ENCODE measurements at regions not wholly inside any gene's neighbourhood (a gene's known extent, or its start where the extent isn't known, plus 50 kb on each side); places are given as distances from the start of the nearest gene placed in this dataset.

- Histone ChIP-seq H3K36me3 (ENCODE audit: control insufficient read depth in 1 of 2, insufficient read depth in 2 of 2, low read length in 2 of 2) (no peaks in the 10 kb centered on the region), H3K4me3 (ENCODE audit: low read depth in 1 of 2, low read length in 2 of 2) (no peak overlapping the region), H3K27ac (ENCODE audit: low read depth, low read length) (no peak overlapping the region), H3K9me3 (ENCODE audit: control insufficient read depth in 1 of 2, low read length in 2 of 2) (no peaks in the 10 kb centered on the region), H3K9ac (ENCODE audit: low read depth in 1 of 2, low read length in 2 of 2) (no peak overlapping the region), H3K4me1 (ENCODE audit: control insufficient read depth in 1 of 2, insufficient read depth in 2 of 2, low read length in 2 of 2) (no peaks in the 10 kb centered on the region), H3K27me3 (ENCODE audit: control insufficient read depth in 1 of 2, insufficient read depth in 2 of 2, low read length in 2 of 2) (no peaks in the 10 kb centered on the region)
These were observed 532.0 kb downstream of the CDH11 start for GRCh38 chr16:64589836-64590235.

- Histone ChIP-seq H3K9me3 (ENCODE audit: control insufficient read depth in 1 of 2, low read length in 2 of 2) (no peaks in the 10 kb centered on the region), H3K4me3 (ENCODE audit: low read depth in 1 of 2, low read length in 2 of 2) (no peak overlapping the region), H3K27ac (ENCODE audit: low read depth, low read length) (no peak overlapping the region), H3K36me3 (ENCODE audit: control insufficient read depth in 1 of 2, insufficient read depth in 2 of 2, low read length in 2 of 2) (no peaks in the 10 kb centered on the region), H3K27me3 (ENCODE audit: control insufficient read depth in 1 of 2, insufficient read depth in 2 of 2, low read length in 2 of 2) (no peaks in the 10 kb centered on the region), H3K9ac (ENCODE audit: low read depth in 1 of 2, low read length in 2 of 2) (no peak overlapping the region), H3K4me1 (ENCODE audit: control insufficient read depth in 1 of 2, insufficient read depth in 2 of 2, low read length in 2 of 2) (no peaks in the 10 kb centered on the region)
These were observed 535.1 kb downstream of the CDH11 start for GRCh38 chr16:64586781-64587180.

- Histone ChIP-seq H3K36me3 (ENCODE audit: control insufficient read depth in 1 of 2, insufficient read depth in 2 of 2, low read length in 2 of 2) (no peaks in the 10 kb centered on the region), H3K9me3 (ENCODE audit: control insufficient read depth in 1 of 2, low read length in 2 of 2) (no peaks in the 10 kb centered on the region), H3K27ac (ENCODE audit: low read depth, low read length) (no peak overlapping the region), H3K4me3 (ENCODE audit: low read depth in 1 of 2, low read length in 2 of 2) (no peak overlapping the region), H3K27me3 (ENCODE audit: control insufficient read depth in 1 of 2, insufficient read depth in 2 of 2, low read length in 2 of 2) (no peaks in the 10 kb centered on the region), H3K4me1 (ENCODE audit: control insufficient read depth in 1 of 2, insufficient read depth in 2 of 2, low read length in 2 of 2) (no peaks in the 10 kb centered on the region), H3K9ac (ENCODE audit: low read depth in 1 of 2, low read length in 2 of 2) (no peak overlapping the region)
These were observed 536.5 kb downstream of the CDH11 start for GRCh38 chr16:64585367-64585766.

- no peaks in the 10 kb centered on the region for H3K27me3 ChIP-seq (ENCODE audit: control insufficient read depth in 1 of 2, insufficient read depth in 2 of 2, low read length in 2 of 2)
- no peaks in the 10 kb centered on the region for H3K4me1 ChIP-seq (ENCODE audit: control insufficient read depth in 1 of 2, insufficient read depth in 2 of 2, low read length in 2 of 2)
- no peak overlapping the region for H3K9ac ChIP-seq (ENCODE audit: low read depth in 1 of 2, low read length in 2 of 2)
- H3K36me3 ChIP-seq (ENCODE audit: control insufficient read depth in 1 of 2, insufficient read depth in 2 of 2, low read length in 2 of 2), result no peaks in the 10 kb centered on the region
- no peak overlapping the region for H3K4me3 ChIP-seq (ENCODE audit: low read depth in 1 of 2, low read length in 2 of 2)
- H3K9me3 ChIP-seq (ENCODE audit: control insufficient read depth in 1 of 2, low read length in 2 of 2), result peaks cover 0 to 4% of the 10 kb centered on the region in 2 donors
- no peak overlapping the region for H3K27ac ChIP-seq (ENCODE audit: low read depth, low read length)
These were observed 541.3 kb downstream of the CDH11 start for GRCh38 chr16:64580558-64580957.

GRCh38 chr16:64579712-64580111 lies 542.2 kb downstream of the CDH11 start:
- no peaks in the 10 kb centered on the region for H3K27me3 ChIP-seq (ENCODE audit: control insufficient read depth in 1 of 2, insufficient read depth in 2 of 2, low read length in 2 of 2)
- H3K27ac ChIP-seq (ENCODE audit: low read depth, low read length), result no peak overlapping the region
- no peak overlapping the region for H3K9ac ChIP-seq (ENCODE audit: low read depth in 1 of 2, low read length in 2 of 2)
- H3K4me1 ChIP-seq (ENCODE audit: control insufficient read depth in 1 of 2, insufficient read depth in 2 of 2, low read length in 2 of 2), result no peaks in the 10 kb centered on the region
- no peaks in the 10 kb centered on the region for H3K36me3 ChIP-seq (ENCODE audit: control insufficient read depth in 1 of 2, insufficient read depth in 2 of 2, low read length in 2 of 2)
- no peak overlapping the region for H3K4me3 ChIP-seq (ENCODE audit: low read depth in 1 of 2, low read length in 2 of 2)
- peaks cover 0 to 4% of the 10 kb centered on the region in 2 donors for H3K9me3 ChIP-seq (ENCODE audit: control insufficient read depth in 1 of 2, low read length in 2 of 2)

GRCh38 chr16:64545768-64546167 lies 576.1 kb downstream of the CDH11 start:
- H3K36me3 ChIP-seq (ENCODE audit: control insufficient read depth in 1 of 2, insufficient read depth in 2 of 2, low read length in 2 of 2), result no peaks in the 10 kb centered on the region
- H3K9me3 ChIP-seq (ENCODE audit: control insufficient read depth in 1 of 2, low read length in 2 of 2), result peaks cover 0 to 6% of the 10 kb centered on the region in 2 donors
- no peak overlapping the region for H3K4me3 ChIP-seq (ENCODE audit: low read depth in 1 of 2, low read length in 2 of 2)
- no peaks in the 10 kb centered on the region for H3K27me3 ChIP-seq (ENCODE audit: control insufficient read depth in 1 of 2, insufficient read depth in 2 of 2, low read length in 2 of 2)
- H3K27ac ChIP-seq (ENCODE audit: low read depth, low read length), result no peak overlapping the region
- H3K9ac ChIP-seq (ENCODE audit: low read depth in 1 of 2, low read length in 2 of 2), result no peak overlapping the region
- H3K4me1 ChIP-seq (ENCODE audit: control insufficient read depth in 1 of 2, insufficient read depth in 2 of 2, low read length in 2 of 2), result no peaks in the 10 kb centered on the region

- no peak overlapping the region for H3K4me3 ChIP-seq (ENCODE audit: low read depth in 1 of 2, low read length in 2 of 2)
- peaks cover 0 to 6% of the 10 kb centered on the region in 2 donors for H3K9me3 ChIP-seq (ENCODE audit: control insufficient read depth in 1 of 2, low read length in 2 of 2)
- no peak overlapping the region for H3K27ac ChIP-seq (ENCODE audit: low read depth, low read length)
- no peak overlapping the region for H3K9ac ChIP-seq (ENCODE audit: low read depth in 1 of 2, low read length in 2 of 2)
- H3K36me3 ChIP-seq (ENCODE audit: control insufficient read depth in 1 of 2, insufficient read depth in 2 of 2, low read length in 2 of 2), result no peaks in the 10 kb centered on the region
- H3K4me1 ChIP-seq (ENCODE audit: control insufficient read depth in 1 of 2, insufficient read depth in 2 of 2, low read length in 2 of 2), result no peaks in the 10 kb centered on the region
- no peaks in the 10 kb centered on the region for H3K27me3 ChIP-seq (ENCODE audit: control insufficient read depth in 1 of 2, insufficient read depth in 2 of 2, low read length in 2 of 2)
These were observed 577.0 kb downstream of the CDH11 start for GRCh38 chr16:64544859-64545258.

- H3K36me3 ChIP-seq (ENCODE audit: control insufficient read depth in 1 of 2, insufficient read depth in 2 of 2, low read length in 2 of 2), result no peaks in the 10 kb centered on the region
- H3K4me1 ChIP-seq (ENCODE audit: control insufficient read depth in 1 of 2, insufficient read depth in 2 of 2, low read length in 2 of 2), result no peaks in the 10 kb centered on the region
- H3K9ac ChIP-seq (ENCODE audit: low read depth in 1 of 2, low read length in 2 of 2), result no peak overlapping the region
- H3K27ac ChIP-seq (ENCODE audit: low read depth, low read length), result no peak overlapping the region
- H3K27me3 ChIP-seq (ENCODE audit: control insufficient read depth in 1 of 2, insufficient read depth in 2 of 2, low read length in 2 of 2), result no peaks in the 10 kb centered on the region
- H3K4me3 ChIP-seq (ENCODE audit: low read depth in 1 of 2, low read length in 2 of 2), result no peak overlapping the region
- peaks cover 0 to 6% of the 10 kb centered on the region in 2 donors for H3K9me3 ChIP-seq (ENCODE audit: control insufficient read depth in 1 of 2, low read length in 2 of 2)
These were observed 578.4 kb downstream of the CDH11 start for GRCh38 chr16:64543441-64543840.

- Histone ChIP-seq H3K36me3 (ENCODE audit: control insufficient read depth in 1 of 2, insufficient read depth in 2 of 2, low read length in 2 of 2) (no peaks in the 10 kb centered on the region), H3K27me3 (ENCODE audit: control insufficient read depth in 1 of 2, insufficient read depth in 2 of 2, low read length in 2 of 2) (no peaks in the 10 kb centered on the region), H3K4me3 (ENCODE audit: low read depth in 1 of 2, low read length in 2 of 2) (no peak overlapping the region), H3K9ac (ENCODE audit: low read depth in 1 of 2, low read length in 2 of 2) (no peak overlapping the region), H3K4me1 (ENCODE audit: control insufficient read depth in 1 of 2, insufficient read depth in 2 of 2, low read length in 2 of 2) (no peaks in the 10 kb centered on the region), H3K9me3 (ENCODE audit: control insufficient read depth in 1 of 2, low read length in 2 of 2) (peaks cover 0 to 6% of the 10 kb centered on the region in 2 donors), H3K27ac (ENCODE audit: low read depth, low read length) (no peak overlapping the region)
These were observed 578.8 kb downstream of the CDH11 start for GRCh38 chr16:64543031-64543430.

GRCh38 chr16:64542152-64542551 lies 579.7 kb downstream of the CDH11 start:
- H3K4me1 ChIP-seq (ENCODE audit: control insufficient read depth in 1 of 2, insufficient read depth in 2 of 2, low read length in 2 of 2), result no peaks in the 10 kb centered on the region
- H3K27me3 ChIP-seq (ENCODE audit: control insufficient read depth in 1 of 2, insufficient read depth in 2 of 2, low read length in 2 of 2), result no peaks in the 10 kb centered on the region
- H3K4me3 ChIP-seq (ENCODE audit: low read depth in 1 of 2, low read length in 2 of 2), result no peak overlapping the region
- H3K9me3 ChIP-seq (ENCODE audit: control insufficient read depth in 1 of 2, low read length in 2 of 2), result peaks cover 0 to 6% of the 10 kb centered on the region in 2 donors
- H3K9ac ChIP-seq (ENCODE audit: low read depth in 1 of 2, low read length in 2 of 2), result no peak overlapping the region
- no peaks in the 10 kb centered on the region for H3K36me3 ChIP-seq (ENCODE audit: control insufficient read depth in 1 of 2, insufficient read depth in 2 of 2, low read length in 2 of 2)
- H3K27ac ChIP-seq (ENCODE audit: low read depth, low read length), result no peak overlapping the region

- Histone ChIP-seq H3K27ac (ENCODE audit: low read depth, low read length) (no peak overlapping the region), H3K9me3 (ENCODE audit: control insufficient read depth in 1 of 2, low read length in 2 of 2) (peaks cover 0 to 6% of the 10 kb centered on the region in 2 donors), H3K4me3 (ENCODE audit: low read depth in 1 of 2, low read length in 2 of 2) (no peak overlapping the region), H3K4me1 (ENCODE audit: control insufficient read depth in 1 of 2, insufficient read depth in 2 of 2, low read length in 2 of 2) (no peaks in the 10 kb centered on the region), H3K27me3 (ENCODE audit: control insufficient read depth in 1 of 2, insufficient read depth in 2 of 2, low read length in 2 of 2) (no peaks in the 10 kb centered on the region), H3K36me3 (ENCODE audit: control insufficient read depth in 1 of 2, insufficient read depth in 2 of 2, low read length in 2 of 2) (no peaks in the 10 kb centered on the region), H3K9ac (ENCODE audit: low read depth in 1 of 2, low read length in 2 of 2) (no peak overlapping the region)
These were observed 580.2 kb downstream of the CDH11 start for GRCh38 chr16:64541621-64542020.
